Trophoblast cell (in vitro differentiated cells and primary cell): ENCODE measurements at regions not wholly inside any gene's neighbourhood (a gene's known extent, or its start where the extent isn't known, plus 50 kb on each side); places are given as distances from the start of the nearest gene placed in this dataset.
"Not testable (repeated sequence)": the region's sequence is repeated elsewhere in the genome, so short reads cannot be mapped to it uniquely, and the experiment has no call there.

ENCODE experiments used
- DNase-seq, 2 donors: peaks; one replicate each; pipeline ENCODE4 v3.0.0-alpha.2; 2016
- H2AFZ ChIP-seq: 2 replicates; pipeline ENCODE4 v1.6.1; 2013; ENCODE audit warnings: low read length, moderate library complexity, mild to moderate bottlenecking; ENCODE audit not compliant: insufficient read depth, poor library complexity
- H2AK5ac ChIP-seq: 2 replicates; pipeline ENCODE4 v1.6.1; 2013; ENCODE audit warnings: mild to moderate bottlenecking, low read length
- H2BK120ac ChIP-seq: 2 replicates; pipeline ENCODE4 v1.6.1; 2013; ENCODE audit warnings: low read length, mild to moderate bottlenecking, moderate library complexity; ENCODE audit not compliant: insufficient read depth, poor library complexity
- H2BK12ac ChIP-seq: 2 replicates; pipeline ENCODE4 v1.6.1; 2013; ENCODE audit warnings: mild to moderate bottlenecking, low read length, moderate library complexity
- H2BK5ac ChIP-seq: 2 replicates; pipeline ENCODE4 v1.6.1; 2013; ENCODE audit warnings: low read length, low read depth, moderate library complexity, mild to moderate bottlenecking; ENCODE audit not compliant: poor library complexity
- H3K14ac ChIP-seq: 2 replicates; pipeline ENCODE4 v1.6.1; 2013; ENCODE audit warnings: mild to moderate bottlenecking, low read length
- H3K18ac ChIP-seq: 2 replicates; pipeline ENCODE4 v1.6.1; 2013; ENCODE audit warnings: mild to moderate bottlenecking, low read length
- H3K23ac ChIP-seq: 2 replicates; pipeline ENCODE4 v1.6.1; 2013; ENCODE audit warnings: low read length
- H3K27ac ChIP-seq: 2 replicates; pipeline ENCODE4 v1.5.1; 2013; ENCODE audit warnings: low read depth, mild to moderate bottlenecking, inconsistent platforms, low read length, moderate library complexity
- H3K27me3 ChIP-seq: 2 replicates; pipeline ENCODE4 v1.6.1; 2013; ENCODE audit warnings: inconsistent platforms, mild to moderate bottlenecking, low read length, moderate library complexity; ENCODE audit not compliant: insufficient read depth
- H3K36me3 ChIP-seq, 2 experiments: 1 replicate in 1 of 2; 2 replicates in 1 of 2; pipeline ENCODE4 v1.6.1; 2013; ENCODE audit warnings: low read length in 2 of 2, mild to moderate bottlenecking in 2 of 2, moderate library complexity in 1 of 2; ENCODE audit not compliant: insufficient read depth in 2 of 2, control insufficient read depth in 1 of 2
- H3K4ac ChIP-seq: 2 replicates; pipeline ENCODE4 v1.6.1; 2013; ENCODE audit warnings: low read depth, mild to moderate bottlenecking, low read length, moderate library complexity
- H3K4me1 ChIP-seq, 2 experiments: 1 replicate in 1 of 2; 2 replicates in 1 of 2; pipeline ENCODE4 v1.6.1; 2013; ENCODE audit warnings: low read length in 2 of 2, mild to moderate bottlenecking in 2 of 2, moderate library complexity in 1 of 2; ENCODE audit not compliant: insufficient read depth in 2 of 2, control insufficient read depth in 1 of 2
- H3K4me2 ChIP-seq: 2 replicates; pipeline ENCODE4 v1.6.1; 2013; ENCODE audit warnings: inconsistent platforms, mild to moderate bottlenecking, low read length, moderate library complexity
- H3K4me3 ChIP-seq: 2 replicates; pipeline ENCODE4 v1.5.1; 2013; ENCODE audit warnings: mild to moderate bottlenecking, low read depth, low read length, inconsistent platforms
- H3K79me1 ChIP-seq: one replicate; pipeline ENCODE4 v1.6.1; 2013; ENCODE audit warnings: low read length
- H3K79me2 ChIP-seq: 2 replicates; pipeline ENCODE4 v1.6.1; 2013; ENCODE audit warnings: low read length, mild to moderate bottlenecking; ENCODE audit not compliant: control insufficient read depth, insufficient read depth, poor library complexity
- H3K9ac ChIP-seq: 2 replicates; pipeline ENCODE4 v1.6.1; 2013; ENCODE audit warnings: mild to moderate bottlenecking, low read length
- H3K9me3 ChIP-seq: 2 replicates; pipeline ENCODE4 v1.6.1; 2013; ENCODE audit warnings: low read depth, mild to moderate bottlenecking, control low read depth, inconsistent platforms, low read length; ENCODE audit not compliant: insufficient read depth
- H4K12ac ChIP-seq: 2 replicates; pipeline ENCODE4 v1.6.1; 2013; ENCODE audit warnings: low read depth, mild to moderate bottlenecking, low read length, moderate library complexity
- H4K8ac ChIP-seq: 2 replicates; pipeline ENCODE4 v1.6.1; 2013; ENCODE audit warnings: low read depth, mild to moderate bottlenecking, low read length, moderate library complexity
- H4K91ac ChIP-seq: one replicate; pipeline ENCODE4 v1.6.1; 2013; ENCODE audit warnings: low read depth, mild to moderate bottlenecking, low read length, moderate library complexity
- WGBS: extraction: QIAGEN DNeasy Blood & Tissue Kit; methylation state at CpG from one replicate; pipeline ENCODE4 v1.1.7; 2013; ENCODE audit warnings: missing lambda C conversion rate; ENCODE audit not compliant: insufficient read length, insufficient coverage; ENCODE audit errors: extremely low coverage; 5-methylcytosine and 5-hydroxymethylcytosine counted together

GRCh38 chr2:89945004-89945616, 1253.6 kb downstream of the RPIA start:
- H2BK5ac ChIP-seq, H3K9me3 ChIP-seq: not testable (repeated sequence)
- no CpG with 5 or more reads among the region's 6 CpGs for WGBS

GRCh38 chr2:89947208-89947815, 1255.8 kb downstream of the RPIA start:
- H4K8ac ChIP-seq, H3K18ac ChIP-seq, H3K4me2 ChIP-seq, H2BK5ac ChIP-seq, H4K91ac ChIP-seq, H2AFZ ChIP-seq, H3K36me3 ChIP-seq, H3K4ac ChIP-seq, H3K79me1 ChIP-seq, DNase-seq, H3K27me3 ChIP-seq, H3K14ac ChIP-seq, H3K9me3 ChIP-seq, H3K4me3 ChIP-seq, H3K79me2 ChIP-seq, H2BK120ac ChIP-seq, H3K27ac ChIP-seq, H3K4me1 ChIP-seq, H4K12ac ChIP-seq, H3K23ac ChIP-seq, H2BK12ac ChIP-seq, H2AK5ac ChIP-seq, H3K9ac ChIP-seq: not testable (repeated sequence)
- WGBS, result no CpG with 5 or more reads among the region's 3 CpGs

More at GRCh38 chr2:89945004-89945616, 1253.6 kb downstream of the RPIA start:
- DNase-seq, H3K4me1 ChIP-seq, H2BK120ac ChIP-seq, H3K9ac ChIP-seq, H3K4me2 ChIP-seq, H3K4ac ChIP-seq, H4K12ac ChIP-seq, H3K4me3 ChIP-seq, H2AK5ac ChIP-seq, H4K91ac ChIP-seq, H3K27me3 ChIP-seq, H3K23ac ChIP-seq, H3K79me1 ChIP-seq, H3K18ac ChIP-seq, H3K27ac ChIP-seq, H3K79me2 ChIP-seq, H2AFZ ChIP-seq, H3K14ac ChIP-seq, H4K8ac ChIP-seq, H2BK12ac ChIP-seq, H3K36me3 ChIP-seq: not testable (repeated sequence)

GRCh38 chr2:89948102-89948501, 1256.6 kb downstream of the RPIA start:
- H2AK5ac ChIP-seq, H2AFZ ChIP-seq, H3K4ac ChIP-seq, H2BK120ac ChIP-seq, H3K4me3 ChIP-seq, H3K9ac ChIP-seq, H3K14ac ChIP-seq, H3K4me1 ChIP-seq, H3K27ac ChIP-seq, H3K79me2 ChIP-seq, H2BK12ac ChIP-seq, H3K79me1 ChIP-seq, H4K91ac ChIP-seq, H3K4me2 ChIP-seq, DNase-seq, H3K18ac ChIP-seq, H3K23ac ChIP-seq, H4K8ac ChIP-seq, H3K9me3 ChIP-seq, H3K27me3 ChIP-seq, H4K12ac ChIP-seq, H3K36me3 ChIP-seq, H2BK5ac ChIP-seq: not testable (repeated sequence)
- WGBS, result no CpG with 5 or more reads among the region's 3 CpGs

- DNase-seq, H4K12ac ChIP-seq, H4K91ac ChIP-seq, H3K14ac ChIP-seq, H3K9ac ChIP-seq, H3K79me2 ChIP-seq, H3K4me3 ChIP-seq, H2AFZ ChIP-seq, H3K9me3 ChIP-seq, H2BK120ac ChIP-seq, H3K4ac ChIP-seq, H3K27me3 ChIP-seq, H3K4me1 ChIP-seq, H3K4me2 ChIP-seq, H2BK12ac ChIP-seq, H4K8ac ChIP-seq, H3K79me1 ChIP-seq, H3K36me3 ChIP-seq, H3K18ac ChIP-seq, H3K27ac ChIP-seq, H2BK5ac ChIP-seq, H2AK5ac ChIP-seq, H3K23ac ChIP-seq: not testable (repeated sequence)
- WGBS, result no CpG with 5 or more reads among the region's 2 CpGs
Observed at GRCh38 chr2:89950807-89951206, 1259.3 kb downstream of the RPIA start.
